Natural killer cell (primary cell): ENCODE measurements at regions not wholly inside any gene's neighbourhood (a gene's known extent, or its start where the extent isn't known, plus 50 kb on each side); places are given as distances from the start of the nearest gene placed in this dataset.

ENCODE experiments used
- ATAC-seq, 3 donors: fragments of 150-1000 bp in 2 of 3; fragments of 200-7000 bp in 1 of 3; cut with Tn5 transposase; 1 replicate in 1 of 3; 2 replicates in 2 of 3; pipeline ENCODE4 v1.10.0; 2021; ENCODE audit warnings: mild to moderate bottlenecking in 2 of 3, moderate library complexity in 2 of 3
- DNase-seq, 2 donors: peaks; one replicate each; pipeline versions ENCODE4 v3.0.0 to v3.0.0-alpha.2; 2013 to 2021; ENCODE audit warnings: mixed read lengths in 1 of 2
- H3K27ac ChIP-seq: one replicate; pipeline ENCODE4 v1.5.1; 2013; ENCODE audit warnings: mild to moderate bottlenecking, low read length
- H3K27me3 ChIP-seq: one replicate; pipeline ENCODE4 v1.6.1; 2013; ENCODE audit warnings: low read length; ENCODE audit not compliant: control insufficient read depth, insufficient read depth
- H3K36me3 ChIP-seq: one replicate; pipeline ENCODE4 v1.6.1; 2013; ENCODE audit warnings: low read length; ENCODE audit not compliant: control insufficient read depth, insufficient read depth
- H3K4me1 ChIP-seq: one replicate; pipeline ENCODE4 v1.6.1; 2013; ENCODE audit warnings: low read length; ENCODE audit not compliant: control insufficient read depth, insufficient read depth
- H3K4me3 ChIP-seq: one replicate; pipeline ENCODE4 v1.5.1; 2013; ENCODE audit warnings: low read length
- H3K9me3 ChIP-seq: one replicate; pipeline ENCODE4 v1.6.1; 2013; ENCODE audit warnings: low read length; ENCODE audit not compliant: control insufficient read depth, insufficient read depth
- H3K27ac Mint-ChIP-seq, 2 donors: one replicate each; pipeline ENCODE4 v1.8.0; 2022; ENCODE audit warnings: mild to moderate bottlenecking in 2 of 2, mixed read lengths in 2 of 2, moderate library complexity in 1 of 2
- H3K27me3 Mint-ChIP-seq, 2 donors: one replicate each; pipeline ENCODE4 v1.8.0; 2022; ENCODE audit warnings: low read depth in 2 of 2, mixed read lengths in 2 of 2
- H3K36me3 Mint-ChIP-seq: one replicate; pipeline ENCODE4 v1.8.0; 2022; ENCODE audit warnings: mixed read lengths
- H3K4me1 Mint-ChIP-seq, 2 donors: one replicate each; pipeline ENCODE4 v1.8.0; 2022; ENCODE audit warnings: mixed read lengths in 2 of 2
- H3K4me3 Mint-ChIP-seq: one replicate; pipeline ENCODE4 v1.8.0; 2022; ENCODE audit warnings: mild to moderate bottlenecking, moderate library complexity, mixed read lengths
- H3K9me3 Mint-ChIP-seq, 2 donors: one replicate each; pipeline ENCODE4 v1.8.0; 2022; ENCODE audit warnings: mixed read lengths in 2 of 2
- CTCF ChIP-seq: fragments of 200-600 bp; IDR thresholded peaks from one replicate; pipeline ENCODE4 v1.8.0; 2022; ENCODE audit warnings: antibody characterized with exemption
- WGBS: methylation state at CpG from one replicate; pipeline ENCODE4 v1.1.7; 2013; ENCODE audit warnings: missing lambda C conversion rate; ENCODE audit not compliant: insufficient coverage; 5-methylcytosine and 5-hydroxymethylcytosine counted together
- intact Hi-C: fragments of 100-400 bp; cut with micrococcal nuclease; formaldehyde crosslinking; loops from one replicate; pipeline ENCODE4 v1.14.2; 2022

- no peaks in the 10 kb centered on the region for H3K27me3 Mint-ChIP-seq
- no peak for DNase-seq
- Histone ChIP-seq H3K4me3 (no peak overlapping the region), H3K4me1 (no peaks in the 10 kb centered on the region), H3K27me3 (no peaks in the 10 kb centered on the region), H3K27ac (no peak overlapping the region), H3K36me3 (no peaks in the 10 kb centered on the region), H3K9me3 (no peaks in the 10 kb centered on the region)
- no peak overlapping the region for H3K27ac Mint-ChIP-seq
- no peak for ATAC-seq
- H3K4me1 Mint-ChIP-seq: no peaks in the 10 kb centered on the region
- intact Hi-C loops: no loop called here
- TF ChIP-seq CTCF: no peak
- H3K36me3 Mint-ChIP-seq: no peaks in the 10 kb centered on the region
- no CpG with 5 or more reads among the region's 1 CpG for WGBS
- H3K4me3 Mint-ChIP-seq: no peak overlapping the region
- H3K9me3 Mint-ChIP-seq: peaks cover 2 to 9% of the 10 kb centered on the region in 2 donors
Measured at GRCh38 chr2:187615902-187616301, 61.7 kb upstream of the TFPI start.

GRCh38 chr2:187617120-187617519 is 62.9 kb upstream of the TFPI start:
- Mint-ChIP-seq H3K27ac (no peak overlapping the region), H3K4me1 (no peaks in the 10 kb centered on the region), H3K27me3 (no peaks in the 10 kb centered on the region), H3K4me3 (no peak overlapping the region), H3K9me3 (peaks cover 2 to 9% of the 10 kb centered on the region in 2 donors), H3K36me3 (no peaks in the 10 kb centered on the region)
- Histone ChIP-seq H3K36me3 (no peaks in the 10 kb centered on the region), H3K9me3 (no peaks in the 10 kb centered on the region), H3K4me3 (no peak overlapping the region), H3K27ac (no peak overlapping the region), H3K27me3 (no peaks in the 10 kb centered on the region), H3K4me1 (no peaks in the 10 kb centered on the region)
- 98% methylated on average over 3 of the region's 3 CpGs for WGBS
- intact Hi-C loops: no loop called here
- no peak for ATAC-seq
- no peak for DNase-seq
- no peak for TF ChIP-seq CTCF

GRCh38 chr2:187617905-187618304 is 63.7 kb upstream of the TFPI start:
- H3K4me3 ChIP-seq: no peak overlapping the region
- H3K36me3 ChIP-seq: no peaks in the 10 kb centered on the region
- no peak for TF ChIP-seq CTCF
- no peaks in the 10 kb centered on the region for H3K36me3 Mint-ChIP-seq
- H3K9me3 ChIP-seq: no peaks in the 10 kb centered on the region
- intact Hi-C loops: no loop called here
- no peak overlapping the region for H3K4me3 Mint-ChIP-seq
- no peak overlapping the region for H3K27ac ChIP-seq
- no peaks in the 10 kb centered on the region for H3K4me1 Mint-ChIP-seq
- H3K27me3 Mint-ChIP-seq: no peaks in the 10 kb centered on the region
- no peak overlapping the region for H3K27ac Mint-ChIP-seq
- no peaks in the 10 kb centered on the region for H3K27me3 ChIP-seq
- ATAC-seq (no peak), DNase-seq (no peak)
- no peaks in the 10 kb centered on the region for H3K4me1 ChIP-seq
- peaks cover 2 to 9% of the 10 kb centered on the region in 2 donors for H3K9me3 Mint-ChIP-seq

GRCh38 chr2:187618813-187619212 is 64.6 kb upstream of the TFPI start:
- Mint-ChIP-seq H3K4me1 (no peaks in the 10 kb centered on the region), H3K36me3 (no peaks in the 10 kb centered on the region), H3K4me3 (no peak overlapping the region), H3K9me3 (peaks cover 2 to 7% of the 10 kb centered on the region in 2 donors), H3K27me3 (no peaks in the 10 kb centered on the region), H3K27ac (no peak overlapping the region)
- no peak for TF ChIP-seq CTCF
- Histone ChIP-seq H3K27me3 (no peaks in the 10 kb centered on the region), H3K27ac (no peak overlapping the region), H3K4me1 (no peaks in the 10 kb centered on the region), H3K4me3 (no peak overlapping the region), H3K36me3 (no peaks in the 10 kb centered on the region), H3K9me3 (no peaks in the 10 kb centered on the region)
- DNase-seq: no peak
- WGBS: 67% methylated on average over 1 of the region's 2 CpGs
- intact Hi-C loops: no loop called here
- no peak for ATAC-seq
